ENCODE measurements at regions not wholly inside any gene's neighbourhood (a gene's known extent, or its start where the extent isn't known, plus 50 kb on each side); places are given as distances from the start of the nearest gene placed in this dataset.
"Not testable (repeated sequence)": the region's sequence is repeated elsewhere in the genome, so short reads cannot be mapped to it uniquely, and the experiment has no call there.

- H3K36me3 ChIP-seq (ENCODE audit: control insufficient read depth in 4 of 4, insufficient read depth in 4 of 4, low read length in 3 of 4); H3K27me3 ChIP-seq (replicated peaks in 2 of 5; ENCODE audit: control insufficient read depth in 4 of 5, insufficient read depth in 5 of 5, low read length in 4 of 5); DNase-seq; H3K4me1 ChIP-seq (ENCODE audit: control extremely low read depth in 1 of 4, control insufficient read depth in 4 of 4, insufficient read depth in 4 of 4, low read length in 3 of 4); POLR2A ChIA-PET; H3K9me3 ChIP-seq (ENCODE audit: control extremely low read depth in 1 of 5, control insufficient read depth in 4 of 5, insufficient read depth in 2 of 5, low read depth in 1 of 5, low read length in 4 of 5); H3K4me3 ChIP-seq (ENCODE audit: control insufficient read depth in 1 of 7, extremely low read depth in 1 of 7, insufficient read depth in 4 of 7, low read depth in 2 of 7, low read length in 6 of 7); H3K27ac ChIP-seq (ENCODE audit: insufficient read depth in 1 of 2, low read depth in 1 of 2, low read length in 2 of 2, poor library complexity in 1 of 2, severe bottlenecking in 2 of 2): not testable (repeated sequence)
- WGBS (ENCODE audit: insufficient coverage), result 97% methylated on average over 44 of the region's 47 CpGs
- CTCF ChIA-PET, result interaction anchor here (0.6 kb wide), 1 partner anchor 264 kb away, joined by 3 read pairs; no protein-coding TSS in a partner anchor
Measured at GRCh38 chrX:40861952-40862554, 126.7 kb upstream of the MED14 start.

DNA sequence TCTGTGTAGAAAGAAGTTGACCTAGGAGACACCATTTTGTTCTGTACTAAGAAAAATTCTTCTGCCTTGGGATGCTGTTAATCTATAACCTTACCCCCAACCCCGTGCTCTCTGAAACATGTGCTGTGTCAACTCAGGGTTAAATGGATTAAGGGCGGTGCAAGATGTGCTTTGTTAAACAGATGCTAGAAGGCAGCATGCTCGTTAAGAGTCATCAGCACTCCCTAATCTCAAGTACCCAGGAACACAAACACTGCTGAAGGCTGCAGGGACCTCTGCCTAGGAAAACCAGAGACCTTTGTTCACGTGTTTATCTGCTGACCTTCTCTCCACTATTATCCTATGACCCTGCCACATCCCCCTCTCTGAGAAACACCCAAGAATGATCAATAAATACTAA is 127.9 kb upstream of the MED14 start:
- H3K27ac ChIP-seq (ENCODE audit: insufficient read depth in 1 of 2, low read depth in 1 of 2, low read length in 2 of 2, poor library complexity in 1 of 2, severe bottlenecking in 2 of 2); CTCF ChIA-PET; H3K4me1 ChIP-seq (ENCODE audit: control extremely low read depth in 1 of 4, control insufficient read depth in 4 of 4, insufficient read depth in 4 of 4, low read length in 3 of 4); H3K27me3 ChIP-seq (replicated peaks in 2 of 5; ENCODE audit: control insufficient read depth in 4 of 5, insufficient read depth in 5 of 5, low read length in 4 of 5); H3K9me3 ChIP-seq (ENCODE audit: control extremely low read depth in 1 of 5, control insufficient read depth in 4 of 5, insufficient read depth in 2 of 5, low read depth in 1 of 5, low read length in 4 of 5); H3K36me3 ChIP-seq (ENCODE audit: control insufficient read depth in 4 of 4, insufficient read depth in 4 of 4, low read length in 3 of 4); POLR2A ChIA-PET; H3K4me3 ChIP-seq (ENCODE audit: control insufficient read depth in 1 of 7, extremely low read depth in 1 of 7, insufficient read depth in 4 of 7, low read depth in 2 of 7, low read length in 6 of 7); DNase-seq: not testable (repeated sequence)
- no CpG with 5 or more reads among the region's 4 CpGs for WGBS (ENCODE audit: insufficient coverage)

- POLR2A ChIA-PET, result no interaction called here
- 89% methylated on average over 1 of the region's 1 CpG for WGBS (ENCODE audit: insufficient coverage)
- Histone ChIP-seq H3K27me3 (replicated peaks in 2 of 5; ENCODE audit: control insufficient read depth in 4 of 5, insufficient read depth in 5 of 5, low read length in 4 of 5) (peaks cover 0 to 6% (median 0%) of the 10 kb centered on the region in 5 experiments), H3K9me3 (ENCODE audit: control extremely low read depth in 1 of 5, control insufficient read depth in 4 of 5, insufficient read depth in 2 of 5, low read depth in 1 of 5, low read length in 4 of 5) (peaks cover 0 to 5% (median 2%) of the 10 kb centered on the region in 5 experiments), H3K27ac (ENCODE audit: insufficient read depth in 1 of 2, low read depth in 1 of 2, low read length in 2 of 2, poor library complexity in 1 of 2, severe bottlenecking in 2 of 2) (no peak overlapping the region), H3K4me3 (ENCODE audit: control insufficient read depth in 1 of 7, extremely low read depth in 1 of 7, insufficient read depth in 4 of 7, low read depth in 2 of 7, low read length in 6 of 7) (no peak overlapping the region), H3K4me1 (ENCODE audit: control extremely low read depth in 1 of 4, control insufficient read depth in 4 of 4, insufficient read depth in 4 of 4, low read length in 3 of 4) (no peaks in the 10 kb centered on the region), H3K36me3 (ENCODE audit: control insufficient read depth in 4 of 4, insufficient read depth in 4 of 4, low read length in 3 of 4) (no peaks in the 10 kb centered on the region)
- no peak for DNase-seq
- CTCF ChIA-PET, result no interaction called here
Measured at GRCh38 chrX:40863671-40864070, 128.3 kb upstream of the MED14 start.

DNA sequence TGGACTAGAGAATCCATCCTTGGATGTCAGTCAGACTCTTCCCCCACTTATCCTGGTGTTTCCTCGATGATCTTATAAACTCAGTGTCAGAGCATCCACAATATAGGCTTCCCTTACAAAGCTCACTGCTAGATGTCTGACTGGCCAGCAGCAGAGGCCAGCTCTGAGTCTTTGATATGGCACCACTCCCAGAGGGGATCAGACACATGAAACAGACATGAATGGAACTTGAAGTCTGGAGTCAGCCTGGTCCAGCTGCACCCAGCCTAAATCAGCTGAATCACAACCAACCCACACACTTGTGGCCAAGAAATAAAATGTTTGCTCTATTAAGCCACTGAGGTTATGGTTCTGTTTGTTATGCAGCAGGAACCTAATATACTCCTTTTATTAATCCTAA is 129.6 kb upstream of the MED14 start:
- POLR2A ChIA-PET, result no interaction called here
- H3K36me3 ChIP-seq (ENCODE audit: control insufficient read depth in 4 of 4, insufficient read depth in 4 of 4, low read length in 3 of 4), result no peaks in the 10 kb centered on the region

GRCh38 chrX:40866893-40867292 is 131.6 kb upstream of the MED14 start:
- POLR2A ChIA-PET, result interaction anchor here (0.6 kb wide), 1 partner anchor 14 kb away, joined by 3 read pairs; no protein-coding TSS in a partner anchor
- H3K27ac ChIP-seq (ENCODE audit: insufficient read depth in 1 of 2, low read depth in 1 of 2, low read length in 2 of 2, poor library complexity in 1 of 2, severe bottlenecking in 2 of 2), result no peak overlapping the region
- CTCF ChIA-PET, result no interaction called here
- peaks cover 0 to 3% (median 0%) of the 10 kb centered on the region in 5 experiments for H3K9me3 ChIP-seq (ENCODE audit: control extremely low read depth in 1 of 5, control insufficient read depth in 4 of 5, insufficient read depth in 2 of 5, low read depth in 1 of 5, low read length in 4 of 5)
- WGBS (ENCODE audit: insufficient coverage), result 86% methylated on average over 2 of the region's 2 CpGs
- peaks cover 0 to 6% (median 0%) of the 10 kb centered on the region in 5 experiments for H3K27me3 ChIP-seq (replicated peaks in 2 of 5; ENCODE audit: control insufficient read depth in 4 of 5, insufficient read depth in 5 of 5, low read length in 4 of 5)
- DNase-seq, result no peak
- no peaks in the 10 kb centered on the region for H3K36me3 ChIP-seq (ENCODE audit: control insufficient read depth in 4 of 4, insufficient read depth in 4 of 4, low read length in 3 of 4)
- H3K4me1 ChIP-seq (ENCODE audit: control extremely low read depth in 1 of 4, control insufficient read depth in 4 of 4, insufficient read depth in 4 of 4, low read length in 3 of 4), result no peaks in the 10 kb centered on the region
- no peak overlapping the region for H3K4me3 ChIP-seq (ENCODE audit: control insufficient read depth in 1 of 7, extremely low read depth in 1 of 7, insufficient read depth in 4 of 7, low read depth in 2 of 7, low read length in 6 of 7)

More for the DNA sequence above, 129.6 kb upstream of the MED14 start:
- Histone ChIP-seq H3K4me3 (ENCODE audit: control insufficient read depth in 1 of 7, extremely low read depth in 1 of 7, insufficient read depth in 4 of 7, low read depth in 2 of 7, low read length in 6 of 7) (no peak overlapping the region), H3K27ac (ENCODE audit: insufficient read depth in 1 of 2, low read depth in 1 of 2, low read length in 2 of 2, poor library complexity in 1 of 2, severe bottlenecking in 2 of 2) (no peak overlapping the region), H3K4me1 (ENCODE audit: control extremely low read depth in 1 of 4, control insufficient read depth in 4 of 4, insufficient read depth in 4 of 4, low read length in 3 of 4) (no peaks in the 10 kb centered on the region), H3K9me3 (ENCODE audit: control extremely low read depth in 1 of 5, control insufficient read depth in 4 of 5, insufficient read depth in 2 of 5, low read depth in 1 of 5, low read length in 4 of 5) (peaks cover 0 to 5% (median 2%) of the 10 kb centered on the region in 5 experiments), H3K27me3 (replicated peaks in 2 of 5; ENCODE audit: control insufficient read depth in 4 of 5, insufficient read depth in 5 of 5, low read length in 4 of 5) (peaks cover 0 to 6% (median 0%) of the 10 kb centered on the region in 5 experiments)
- CTCF ChIA-PET, result no interaction called here
- no peak for DNase-seq
- WGBS (ENCODE audit: insufficient coverage), result 100% methylated on average over 1 of the region's 1 CpG

GRCh38 chrX:40867352-40867751 is 132.0 kb upstream of the MED14 start:
- Histone ChIP-seq H3K4me3 (ENCODE audit: control insufficient read depth in 1 of 7, extremely low read depth in 1 of 7, insufficient read depth in 4 of 7, low read depth in 2 of 7, low read length in 6 of 7) (no peak overlapping the region), H3K27me3 (replicated peaks in 2 of 5; ENCODE audit: control insufficient read depth in 4 of 5, insufficient read depth in 5 of 5, low read length in 4 of 5) (peaks cover 0 to 7% (median 0%) of the 10 kb centered on the region in 5 experiments), H3K36me3 (ENCODE audit: control insufficient read depth in 4 of 4, insufficient read depth in 4 of 4, low read length in 3 of 4) (no peaks in the 10 kb centered on the region), H3K27ac (ENCODE audit: insufficient read depth in 1 of 2, low read depth in 1 of 2, low read length in 2 of 2, poor library complexity in 1 of 2, severe bottlenecking in 2 of 2) (no peak overlapping the region), H3K9me3 (ENCODE audit: control extremely low read depth in 1 of 5, control insufficient read depth in 4 of 5, insufficient read depth in 2 of 5, low read depth in 1 of 5, low read length in 4 of 5) (peaks cover 0 to 3% (median 0%) of the 10 kb centered on the region in 5 experiments), H3K4me1 (ENCODE audit: control extremely low read depth in 1 of 4, control insufficient read depth in 4 of 4, insufficient read depth in 4 of 4, low read length in 3 of 4) (no peaks in the 10 kb centered on the region)
- CTCF ChIA-PET, result no interaction called here
- POLR2A ChIA-PET, result interaction anchor here (0.6 kb wide), 1 partner anchor 14 kb away, joined by 3 read pairs; no protein-coding TSS in a partner anchor
- WGBS (ENCODE audit: insufficient coverage), result 38% methylated on average over 1 of the region's 1 CpG
- no peak for DNase-seq

DNA sequence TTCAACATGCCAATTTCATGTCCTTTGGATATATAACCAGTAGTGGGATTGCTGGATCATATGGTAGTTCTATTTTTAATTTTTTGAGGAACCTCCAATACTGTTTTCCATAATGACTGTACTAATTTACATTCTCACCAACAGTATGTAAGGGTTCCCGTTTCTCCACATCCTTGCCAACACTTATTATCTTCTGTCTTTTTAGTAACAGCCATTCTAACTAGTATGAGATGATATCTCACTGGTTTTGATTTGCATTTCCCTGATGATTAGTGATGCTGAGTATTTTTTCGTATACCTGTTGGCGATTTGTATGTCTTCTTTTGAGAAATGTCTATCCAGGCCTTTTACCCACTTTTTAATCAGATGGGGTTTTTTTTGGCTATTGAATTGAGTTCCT is 133.5 kb upstream of the MED14 start:
- no peak overlapping the region for H3K27ac ChIP-seq (ENCODE audit: insufficient read depth in 1 of 2, low read depth in 1 of 2, low read length in 2 of 2, poor library complexity in 1 of 2, severe bottlenecking in 2 of 2)
- WGBS (ENCODE audit: insufficient coverage), result 100% methylated on average over 2 of the region's 3 CpGs
- H3K4me1 ChIP-seq (ENCODE audit: control extremely low read depth in 1 of 4, control insufficient read depth in 4 of 4, insufficient read depth in 4 of 4, low read length in 3 of 4), result no peaks in the 10 kb centered on the region
- H3K36me3 ChIP-seq (ENCODE audit: control insufficient read depth in 4 of 4, insufficient read depth in 4 of 4, low read length in 3 of 4), result no peaks in the 10 kb centered on the region
- H3K4me3 ChIP-seq (ENCODE audit: control insufficient read depth in 1 of 7, extremely low read depth in 1 of 7, insufficient read depth in 4 of 7, low read depth in 2 of 7, low read length in 6 of 7), result no peak overlapping the region
- H3K9me3 ChIP-seq (ENCODE audit: control extremely low read depth in 1 of 5, control insufficient read depth in 4 of 5, insufficient read depth in 2 of 5, low read depth in 1 of 5, low read length in 4 of 5), result peaks cover 0 to 3% (median 0%) of the 10 kb centered on the region in 5 experiments
- POLR2A ChIA-PET, result no interaction called here
- H3K27me3 ChIP-seq (replicated peaks in 2 of 5; ENCODE audit: control insufficient read depth in 4 of 5, insufficient read depth in 5 of 5, low read length in 4 of 5), result peaks cover 0 to 13% (median 0%) of the 10 kb centered on the region in 5 experiments
- DNase-seq, result no peak
- CTCF ChIA-PET, result no interaction called here

All from common myeloid progenitor, CD34-positive (primary cell).